K562 (cell line): ENCODE measurements at regions not wholly inside any gene's neighbourhood (a gene's known extent, or its start where the extent isn't known, plus 50 kb on each side); places are given as distances from the start of the nearest gene placed in this dataset.

ENCODE experiments used
- ATAC-seq: fragments of 200-7000 bp; cut with Tn5 transposase; 3 replicates; pipeline ENCODE4 v1.9.1; 2020; ENCODE audit warnings: moderate library complexity
- BruUV-seq: library from RNA; stranded (reverse); fragments of 400-500 nt; replicated peaks from 2 replicates; lab custom pipeline; 2021; lab: Mats Ljungman, UMichigan
- CTCF ChIA-PET: fragments of 300-600 bp; formaldehyde crosslinking; extraction: SDS; loops from one replicate; lab custom pipeline; 2021; ENCODE audit warnings: low intra/inter-chr PET ratio; lab: Yijun Ruan, JAX
- POLR2A ChIA-PET: fragments of 300-600, 350-650 bp; sonication (Branson Sonifier 250); formaldehyde crosslinking; extraction: SDS; loops from one replicate; lab custom pipeline; 2021; ENCODE audit warnings: antibody characterized with exemption, inconsistent platforms; lab: Yijun Ruan, JAX
- DNase-seq, 4 experiments: peaks; one replicate each; pipeline versions ENCODE4 v3.0.0 to v3.0.0-alpha.2; 2011 to 2018; ENCODE audit warnings: low spot score in 3 of 4, mixed read lengths in 3 of 4; ENCODE audit errors: extremely low read depth in 1 of 4
- FAIRE-seq: peaks from 2 replicates; lab custom pipeline; 2011; peaks lifted over from hg19 to GRCh38; lab: Jason Lieb, UNC
- H2AFZ ChIP-seq: 2 replicates; pipeline ENCODE4 v1.6.0; 2011; ENCODE audit warnings: low read depth, low read length, control low read depth, inconsistent platforms
- H3K27ac ChIP-seq: fragments of 200-600 bp; 3 replicates; pipeline ENCODE4 v1.8.0; 2011; ENCODE audit warnings: low read depth, mild to moderate bottlenecking, control low read depth, inconsistent platforms, low read length, moderate library complexity, mixed read lengths; ENCODE audit errors: extremely low read depth
- H3K27me3 ChIP-seq, 2 experiments: fragments of 300-600 bp in 1 of 2; 2 replicates in 1 of 2; 3 replicates in 1 of 2; pipeline versions ENCODE4 v1.6.0 to v1.8.0; 2011; ENCODE audit warnings: inconsistent platforms in 2 of 2, low read length in 2 of 2, mild to moderate bottlenecking in 1 of 2, mixed read lengths in 1 of 2, moderate library complexity in 1 of 2; ENCODE audit not compliant: control insufficient read depth in 2 of 2, insufficient read depth in 2 of 2
- H3K36me3 ChIP-seq: fragments of 300-600 bp; 3 replicates; pipeline ENCODE4 v1.8.0; 2011; ENCODE audit warnings: mild to moderate bottlenecking, low read length, inconsistent platforms; ENCODE audit not compliant: control insufficient read depth, insufficient read depth
- H3K4me1 ChIP-seq, 2 experiments: fragments of 200-600 bp in 1 of 2; replicated peaks in 1 of 2; 2 replicates in 1 of 2; 3 replicates in 1 of 2; pipeline versions ENCODE4 v1.5.1 to v1.8.0; 2011; ENCODE audit warnings: inconsistent platforms in 2 of 2, low read length in 2 of 2, mild to moderate bottlenecking in 1 of 2, mixed read lengths in 1 of 2, moderate library complexity in 1 of 2; ENCODE audit not compliant: control insufficient read depth in 2 of 2, insufficient read depth in 2 of 2
- H3K4me2 ChIP-seq: 2 replicates; pipeline ENCODE4 v1.6.1; 2011; ENCODE audit warnings: low read length, control low read depth, inconsistent platforms, mixed read lengths; ENCODE audit not compliant: insufficient read depth
- H3K4me3 ChIP-seq: fragments of 200-600 bp; sonication (generic), shearing (Covaris generic); 2 replicates; pipeline ENCODE4 v1.5.1; 2016; ENCODE audit warnings: control low read depth, inconsistent platforms
- H3K79me2 ChIP-seq: fragments of 200-600 bp; 3 replicates; pipeline ENCODE4 v1.8.0; 2011; ENCODE audit warnings: low read length, inconsistent platforms; ENCODE audit not compliant: control insufficient read depth, insufficient read depth
- H3K9ac ChIP-seq, 2 experiments: 2 replicates each; pipeline versions ENCODE4 v1.6.0 to v1.6.1; 2011; ENCODE audit warnings: low read depth in 2 of 2, low read length in 2 of 2, control low read depth in 1 of 2, inconsistent platforms in 1 of 2, mild to moderate bottlenecking in 1 of 2, mixed read lengths in 1 of 2; ENCODE audit not compliant: insufficient read depth in 1 of 2
- H3K9me1 ChIP-seq: one replicate; pipeline ENCODE4 v1.6.0; 2011; ENCODE audit warnings: inconsistent platforms, mild to moderate bottlenecking, low read length, moderate library complexity; ENCODE audit not compliant: control insufficient read depth, insufficient read depth
- H3K9me3 ChIP-seq: replicated peaks from 2 replicates; pipeline ENCODE4 v1.5.1; 2011; ENCODE audit warnings: low read depth, low read length, inconsistent platforms; ENCODE audit not compliant: control insufficient read depth, insufficient read depth
- H4K20me1 ChIP-seq: replicated peaks from 2 replicates; pipeline ENCODE4 v1.6.1; 2011; ENCODE audit warnings: low read length, inconsistent platforms, mixed read lengths; ENCODE audit not compliant: control insufficient read depth, insufficient read depth
- STAT6 ChIP-seq: sonication (generic); formaldehyde crosslinking; IDR thresholded peaks from 2 replicates; pipeline ENCODE4 v1.8.1; 2023; ENCODE audit warnings: mild to moderate bottlenecking, missing genetic modification reagents
- TFE3 ChIP-seq: fragments of 450-650 bp; formaldehyde crosslinking; IDR thresholded peaks from 2 replicates; pipeline ENCODE4 v1.4.0; 2020; ENCODE audit warnings: mild to moderate bottlenecking, mixed read lengths
- ZNF407 ChIP-seq: fragments of 450-650 bp; IDR thresholded peaks from 2 replicates; pipeline ENCODE4 v1.6.1; 2016; ENCODE audit warnings: low read depth
- WGBS: fragments of 100-300 bp; shearing (Covaris generic); methylation state at CpG from one replicate; pipeline ENCODE4 v1.1.6; 2016; ENCODE audit warnings: low coverage, mixed read lengths; ENCODE audit not compliant: insufficient coverage; ENCODE audit errors: missing lambda C conversion rate; 5-methylcytosine and 5-hydroxymethylcytosine counted together
- in situ Hi-C: fragments of 300-500 bp; cut with MboI; formaldehyde crosslinking; loops from 4 replicates; pipeline ENCODE4 v1.15.0; 2018; ENCODE audit warnings: inconsistent platforms, mixed read lengths
- intact Hi-C: fragments of 100-400 bp; cut with micrococcal nuclease; formaldehyde crosslinking; loops from 2 replicates; pipeline ENCODE4 v1.14.2; 2022

- TF ChIP-seq ZNF407, result no peak
Measured at GRCh38 chr14:106166232-106166631, 639.8 kb downstream of the TMEM121 start (continued).

GRCh38 chr14:106166650-106167204, 640.3 kb downstream of the TMEM121 start:
- intact Hi-C loops (no loop called here), in situ Hi-C loops (no loop called here)
- H3K9ac ChIP-seq, result no peak overlapping the region
- no peaks in the 10 kb centered on the region for H4K20me1 ChIP-seq
- H3K4me3 ChIP-seq, result no peak overlapping the region
- H3K9me1 ChIP-seq, result no peaks in the 10 kb centered on the region
- H3K79me2 ChIP-seq, result no peaks in the 10 kb centered on the region
- H3K36me3 ChIP-seq, result no peaks in the 10 kb centered on the region
- no peaks in the 10 kb centered on the region for H3K27me3 ChIP-seq
- DNase-seq (no peak), FAIRE-seq (no peak), ATAC-seq (no peak)
- H2AFZ ChIP-seq, result no peak overlapping the region
- 2% methylated on average over 10 of the region's 10 CpGs for WGBS
- H3K4me1 ChIP-seq, result no peaks in the 10 kb centered on the region
- ChIA-PET CTCF (no interaction called here), POLR2A (no interaction called here)
- H3K4me2 ChIP-seq, result no peak overlapping the region
- no TSS peak for BruUV-seq
- H3K9me3 ChIP-seq, result no peaks in the 10 kb centered on the region
- no peak overlapping the region for H3K27ac ChIP-seq
- TF ChIP-seq STAT6 (CRISPR knock-in tag) (no peak), TFE3 (peak; percentile 52)
